Kidney (tissue), 13 donors: ENCODE measurements at regions not wholly inside any gene's neighbourhood (a gene's known extent, or its start where the extent isn't known, plus 50 kb on each side); places are given as distances from the start of the nearest gene placed in this dataset.

Experiments
- DNase-seq, 5 donors: peaks; one replicate each; pipeline ENCODE4 v3.0.0-alpha.2; 2013 to 2020
- FAIRE-seq: peaks from 2 replicates; lab custom pipeline; 2012; peaks lifted over from hg19 to GRCh38; lab: Jason Lieb, UNC
- H3K27ac ChIP-seq, 2 donors: one replicate each; pipeline ENCODE4 v1.7.0; 2013; ENCODE audit warnings: low read depth in 2 of 2, low read length in 2 of 2, inconsistent platforms in 1 of 2
- H3K27me3 ChIP-seq: one replicate; pipeline ENCODE4 v1.7.1; 2013; ENCODE audit warnings: low read length, inconsistent platforms; ENCODE audit not compliant: control insufficient read depth, insufficient read depth
- H3K36me3 ChIP-seq, 3 donors: one replicate each; pipeline versions ENCODE4 v1.7.0 to v1.7.1; 2013; ENCODE audit warnings: low read length in 3 of 3, control low read depth in 1 of 3, inconsistent platforms in 1 of 3; ENCODE audit not compliant: insufficient read depth in 3 of 3, control insufficient read depth in 2 of 3
- H3K4me1 ChIP-seq, 3 donors: one replicate each; pipeline versions ENCODE4 v1.7.0 to v1.7.1; 2013; ENCODE audit warnings: low read length in 3 of 3, inconsistent platforms in 1 of 3, low read depth in 1 of 3; ENCODE audit not compliant: control insufficient read depth in 2 of 3, insufficient read depth in 2 of 3
- H3K4me3 ChIP-seq, 3 donors: one replicate each; pipeline versions ENCODE4 v1.7.0 to v1.8.1; 2013; ENCODE audit warnings: low read length in 3 of 3, control low read depth in 1 of 3, inconsistent platforms in 1 of 3
- H3K9ac ChIP-seq, 3 donors: one replicate each; pipeline versions ENCODE4 v1.7.0 to v1.7.1; 2013; ENCODE audit warnings: low read length in 3 of 3, control low read depth in 1 of 3, inconsistent platforms in 1 of 3
- H3K9me3 ChIP-seq, 3 donors: one replicate each; pipeline versions ENCODE4 v1.7.0 to v1.7.1; 2013; ENCODE audit warnings: low read length in 3 of 3, control low read depth in 1 of 3, inconsistent platforms in 1 of 3; ENCODE audit not compliant: control insufficient read depth in 2 of 3, insufficient read depth in 1 of 3
- CTCF ChIP-seq: IDR thresholded peaks from 3 replicates; pipeline ENCODE4 v1.5.1; 2012; ENCODE audit warnings: mild to moderate bottlenecking, moderate library complexity, borderline replicate concordance; ENCODE audit not compliant: insufficient read depth; ENCODE audit errors: extremely low read depth
- intact Hi-C: fragments of 100-400 bp; cut with DNase I; formaldehyde crosslinking; loops from one replicate; pipeline ENCODE4 v1.11.1; 2022
- donor health status: control.
- donor health status: control.
- donor health status: control.
- donor health status: control.
- donor health status: control.
- donor health status: DM: yes; HTN: yes; CAD: no.
- donor health status: Normal renal cell carcinoma (clear cell type).

GRCh38 chr2:41180387-41180786 is 728.5 kb upstream of the SLC8A1 start:
- TF ChIP-seq CTCF = no peak
- Histone ChIP-seq H3K4me1 (no peaks in the 10 kb centered on the region), H3K27me3 (no peaks in the 10 kb centered on the region), H3K9ac (no peak overlapping the region), H3K27ac (no peak overlapping the region), H3K4me3 (no peak overlapping the region), H3K9me3 (no peaks in the 10 kb centered on the region), H3K36me3 (no peaks in the 10 kb centered on the region)
- DNase-seq (no peak), FAIRE-seq (no peak)
- intact Hi-C loops = no loop called here

- intact Hi-C loops = no loop called here
- DNase-seq (no peak), FAIRE-seq (no peak)
- no peaks in the 10 kb centered on the region for H3K4me1 ChIP-seq
- H3K9ac ChIP-seq = no peak overlapping the region
- TF ChIP-seq CTCF = no peak
- H3K27me3 ChIP-seq = no peaks in the 10 kb centered on the region
- no peak overlapping the region for H3K4me3 ChIP-seq
- H3K27ac ChIP-seq = no peak overlapping the region
- H3K36me3 ChIP-seq = no peaks in the 10 kb centered on the region
- H3K9me3 ChIP-seq = no peaks in the 10 kb centered on the region
Observed at GRCh38 chr2:41182961-41183360, 731.1 kb upstream of the SLC8A1 start.

- H3K27me3 ChIP-seq = no peaks in the 10 kb centered on the region
- H3K4me3 ChIP-seq = no peak overlapping the region
- intact Hi-C loops = no loop called here
- FAIRE-seq (no peak), DNase-seq (peak in 2 of 5 donors; percentile 48 to 78)
- H3K4me1 ChIP-seq = no peaks in the 10 kb centered on the region
- no peak for TF ChIP-seq CTCF
- H3K9ac ChIP-seq = no peak overlapping the region
- H3K9me3 ChIP-seq = no peaks in the 10 kb centered on the region
- H3K27ac ChIP-seq = no peak overlapping the region
- no peaks in the 10 kb centered on the region for H3K36me3 ChIP-seq
Observed at GRCh38 chr2:41187376-41188122, 735.7 kb upstream of the SLC8A1 start.
